Psoas muscle (tissue), 7 donors: ENCODE measurements at regions not wholly inside any gene's neighbourhood (a gene's known extent, or its start where the extent isn't known, plus 50 kb on each side); places are given as distances from the start of the nearest gene placed in this dataset.

ENCODE experiments used
- ATAC-seq, 4 donors: fragments of 200-7000 bp; cut with Tn5 transposase; one replicate each; pipeline ENCODE4 v1.9.1; 2020; ENCODE audit warnings: moderate library complexity in 3 of 4, mild to moderate bottlenecking in 2 of 4
- DNase-seq, 2 donors: peaks; one replicate each; pipeline ENCODE4 v3.0.0-alpha.2; 2020
- H3K27ac ChIP-seq: fragments of 200-600 bp; one replicate; pipeline ENCODE4 v1.8.0; 2022
- H3K27me3 ChIP-seq, 3 donors: fragments of 200-600 bp in 1 of 3; one replicate each; pipeline versions ENCODE4 v1.6.1 to v1.8.0; 2013 to 2022; ENCODE audit warnings: low read length in 2 of 3, mild to moderate bottlenecking in 2 of 3, moderate library complexity in 1 of 3; ENCODE audit not compliant: insufficient read depth in 3 of 3
- H3K36me3 ChIP-seq, 2 donors: fragments of 200-600 bp in 1 of 2; one replicate each; pipeline versions ENCODE4 v1.6.1 to v1.8.0; 2013 to 2022; ENCODE audit warnings: low read depth in 1 of 2, mild to moderate bottlenecking in 1 of 2, moderate library complexity in 1 of 2; ENCODE audit not compliant: insufficient read depth in 1 of 2
- H3K4me1 ChIP-seq: fragments of 200-600 bp; one replicate; pipeline ENCODE4 v1.8.0; 2022
- H3K4me3 ChIP-seq: fragments of 200-600 bp; one replicate; pipeline ENCODE4 v1.8.0; 2022; ENCODE audit warnings: mild to moderate bottlenecking
- H3K9me3 ChIP-seq: fragments of 200-600 bp; one replicate; pipeline ENCODE4 v1.8.0; 2022
- CTCF ChIP-seq: fragments of 200-600 bp; IDR thresholded peaks from one replicate; pipeline ENCODE4 v1.8.0; 2022; ENCODE audit warnings: antibody characterized with exemption
- WGBS, 3 donors: extraction: QIAGEN DNeasy Blood & Tissue Kit; methylation state at CpG; one replicate each; pipeline versions ENCODE4 v1.1.6 to v1.1.7; 2013; 5-methylcytosine and 5-hydroxymethylcytosine counted together
- intact Hi-C, 2 donors: fragments of 100-400 bp; cut with DNase I; formaldehyde crosslinking; loops; one replicate each; pipeline versions ENCODE4 v1.11.0 to v1.14.2; 2022
- donor health status: healthy with polysubstance abuse.
- donor health status: DM: no; HTN: no; CAD: no; lungs with moderate emphysema.
- donor health status: Bipolar disorder and iron deficiency.
- donor health status: healthy.
- donor health status: DM: yes; HTN: yes; CAD: no.
- donor health status: DM: no; HTN: no; CAD: no.
- donor health status: DM: yes; HTN: yes; CAD: no.

GRCh38 chr5:158013303-158013702 is 154.4 kb upstream of the CLINT1 start:
- no peaks in the 10 kb centered on the region for H3K4me1 ChIP-seq
- WGBS, 3 donors: 49 to 58% (median 51%) methylated on average over 4 of the region's 4 CpGs
- TF ChIP-seq CTCF: no peak
- DNase-seq: no peak
- peaks cover 0 to 6% (median 2%) of the 10 kb centered on the region in 3 donors for H3K27me3 ChIP-seq
- no peaks in the 10 kb centered on the region for H3K9me3 ChIP-seq
- H3K27ac ChIP-seq: no peak overlapping the region
- H3K4me3 ChIP-seq: no peak overlapping the region
- intact Hi-C loops: no loop called here
- H3K36me3 ChIP-seq: no peaks in the 10 kb centered on the region
- ATAC-seq: no peak

- no peaks in the 10 kb centered on the region for H3K9me3 ChIP-seq
- no peak for TF ChIP-seq CTCF
- ATAC-seq: no peak
- H3K4me3 ChIP-seq: no peak overlapping the region
- no peaks in the 10 kb centered on the region for H3K36me3 ChIP-seq
- no peaks in the 10 kb centered on the region for H3K4me1 ChIP-seq
- H3K27ac ChIP-seq: no peak overlapping the region
- DNase-seq: no peak
- intact Hi-C loops: no loop called here
- peaks cover 0 to 6% (median 2%) of the 10 kb centered on the region in 3 donors for H3K27me3 ChIP-seq
These were observed 152.5 kb upstream of the CLINT1 start for GRCh38 chr5:158011422-158011821.

- 73 to 87% (median 85%) methylated on average over 7 of the region's 7 CpGs for WGBS, 3 donors
- TF ChIP-seq CTCF: no peak
- no peak for ATAC-seq
- no peak for DNase-seq
- no peak overlapping the region for H3K27ac ChIP-seq
- intact Hi-C loops: no loop called here
- no peaks in the 10 kb centered on the region for H3K36me3 ChIP-seq
- H3K27me3 ChIP-seq: peaks cover 0 to 6% (median 2%) of the 10 kb centered on the region in 3 donors
- H3K4me1 ChIP-seq: no peaks in the 10 kb centered on the region
- no peak overlapping the region for H3K4me3 ChIP-seq
- no peaks in the 10 kb centered on the region for H3K9me3 ChIP-seq
These were observed 151.9 kb upstream of the CLINT1 start for GRCh38 chr5:158010831-158011230.

- Histone ChIP-seq H3K9me3 (no peaks in the 10 kb centered on the region), H3K27ac (no peak overlapping the region), H3K36me3 (no peaks in the 10 kb centered on the region), H3K4me1 (no peaks in the 10 kb centered on the region), H3K27me3 (peaks cover 0 to 6% (median 2%) of the 10 kb centered on the region in 3 donors), H3K4me3 (no peak overlapping the region)
- DNase-seq (no peak), ATAC-seq (no peak)
- intact Hi-C loops: no loop called here
- WGBS, 3 donors: 49 to 56% (median 55%) methylated on average over 3 of the region's 3 CpGs
- TF ChIP-seq CTCF: no peak
These were observed 148.4 kb upstream of the CLINT1 start for GRCh38 chr5:158007336-158007735.

DNA sequence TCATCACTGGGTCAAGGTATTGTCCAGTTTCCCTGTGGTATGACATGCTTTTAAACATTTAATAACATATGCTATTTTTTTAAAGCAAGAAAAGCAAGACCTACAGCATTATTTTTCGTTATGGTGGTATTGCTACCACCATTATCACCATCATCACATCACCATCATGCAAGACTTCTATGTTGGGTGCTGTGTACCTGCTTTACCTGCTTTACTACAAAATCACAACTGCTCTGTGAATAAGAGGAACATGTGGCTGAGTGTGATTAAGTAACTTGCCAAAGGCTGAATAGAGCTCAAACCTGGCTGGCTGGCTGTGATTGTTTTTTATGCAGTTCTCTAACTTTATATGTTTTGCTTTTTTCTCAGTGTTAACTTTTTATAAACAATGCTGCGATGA is 140.8 kb upstream of the CLINT1 start:
- H3K4me3 ChIP-seq: no peak overlapping the region
- intact Hi-C loops: loop anchor here in 1 of 2 donors (10.0 kb wide), 1 partner anchor 185 kb away; no protein-coding TSS in a partner anchor
- H3K27ac ChIP-seq: no peak overlapping the region
- DNase-seq (no peak), ATAC-seq (no peak)
- H3K4me1 ChIP-seq: no peaks in the 10 kb centered on the region
- no peaks in the 10 kb centered on the region for H3K9me3 ChIP-seq
- TF ChIP-seq CTCF: no peak
- no peaks in the 10 kb centered on the region for H3K36me3 ChIP-seq
- peaks cover 0 to 3% (median 2%) of the 10 kb centered on the region in 3 donors for H3K27me3 ChIP-seq
- 85 to 94% (median 87%) methylated on average over 2 of the region's 2 CpGs for WGBS, 3 donors
